ENCODE measurements at regions not wholly inside any gene's neighbourhood (a gene's known extent, or its start where the extent isn't known, plus 50 kb on each side); places are given as distances from the start of the nearest gene placed in this dataset.

DNA sequence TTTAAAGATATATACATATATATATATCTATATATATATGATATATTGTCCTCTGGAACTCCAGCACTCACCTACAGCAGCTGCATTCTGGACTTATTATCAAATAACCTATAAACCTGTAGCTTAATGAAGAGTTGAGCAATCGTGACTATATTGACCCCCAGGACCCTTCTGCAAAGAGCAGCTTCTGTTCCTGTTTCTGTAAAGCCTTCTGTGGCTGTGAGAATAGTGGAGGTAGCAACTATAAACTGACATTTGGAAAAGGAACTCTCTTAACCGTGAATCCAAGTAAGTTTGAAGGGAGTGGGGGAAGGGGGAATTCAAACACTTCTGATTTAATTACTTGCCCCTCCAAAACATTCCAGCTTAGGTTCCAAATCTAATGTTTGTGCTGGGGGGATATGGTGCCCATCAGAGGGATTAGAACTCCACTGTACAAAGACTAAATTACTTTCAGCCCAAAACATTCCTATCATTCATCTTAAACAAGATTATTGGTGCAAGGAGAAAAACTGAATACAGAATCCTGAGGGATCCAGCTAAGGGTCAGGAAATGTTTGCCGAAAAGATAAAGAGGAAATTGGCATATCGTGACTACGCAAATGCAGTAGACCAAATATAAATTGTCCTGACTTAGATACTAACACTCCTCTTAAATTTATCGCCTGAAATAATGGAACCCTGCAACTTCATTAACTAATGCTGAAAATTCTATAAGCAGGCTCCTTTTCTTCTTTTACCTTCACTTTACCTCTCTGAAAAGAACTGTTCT, 106.1 kb downstream of the DAD1 start:
- no peak for TF ChIP-seq YY1 (IDR thresholded peaks at IDR 0.05; ENCODE audit: insufficient read depth, insufficient read length)
- no peak for TF ChIP-seq ZNF274 (IDR thresholded peaks at IDR 0.05; ENCODE audit: low read depth, low read length)
- TF ChIP-seq SUZ12 (IDR thresholded peaks at IDR 0.05; ENCODE audit: extremely low read depth, insufficient read depth, insufficient read length): no peak

All from NT2/D1 (cell line).